Upper lobe of left lung (tissue), 6 donors: ENCODE measurements at regions not wholly inside any gene's neighbourhood (a gene's known extent, or its start where the extent isn't known, plus 50 kb on each side); places are given as distances from the start of the nearest gene placed in this dataset.

Experiments used
- ATAC-seq, 2 donors: fragments of 200-7000 bp; cut with Tn5 transposase; one replicate each; pipeline ENCODE4 v1.9.1; 2022; ENCODE audit warnings: mild to moderate bottlenecking in 2 of 2, moderate library complexity in 2 of 2; ENCODE audit not compliant: low FRiP score in 2 of 2
- DNase-seq, 2 donors: peaks; one replicate each; pipeline ENCODE4 v3.0.0-alpha.2; 2019 to 2020
- H3K27ac ChIP-seq, 4 donors: fragments of 200-600 bp; sonication (generic); one replicate each; pipeline ENCODE4 v1.5.1; 2016 to 2019
- H3K27me3 ChIP-seq, 4 donors: fragments of 200-600 bp; sonication (generic); one replicate each; pipeline ENCODE4 v1.5.1; 2017 to 2019
- H3K36me3 ChIP-seq, 4 donors: fragments of 200-600 bp; sonication (generic); one replicate each; pipeline ENCODE4 v1.5.1; 2016 to 2019
- H3K4me1 ChIP-seq, 4 donors: fragments of 200-600 bp; sonication (generic); one replicate each; pipeline ENCODE4 v1.5.1; 2018 to 2019
- H3K4me3 ChIP-seq, 4 donors: fragments of 200-600 bp; sonication (generic); one replicate each; pipeline ENCODE4 v1.5.1; 2017 to 2019; ENCODE audit warnings: mild to moderate bottlenecking in 2 of 4, moderate library complexity in 1 of 4
- H3K9me3 ChIP-seq, 4 donors: fragments of 200-600 bp; sonication (generic); one replicate each; pipeline ENCODE4 v1.5.1; 2018 to 2019
- CTCF ChIP-seq, 6 experiments: fragments of 450-650 bp in 4 of 6; fragments of 200-600 bp in 2 of 6; sonication (generic) in 2 of 6; IDR thresholded peaks; one replicate each; pipeline ENCODE4 v1.5.1; 2016 to 2019; ENCODE audit warnings: antibody characterized with exemption in 6 of 6
- EP300 ChIP-seq, 4 donors: sonication (generic); formaldehyde crosslinking; IDR thresholded peaks; one replicate each; pipeline ENCODE4 v1.5.1; 2017; ENCODE audit warnings: antibody characterized with exemption in 4 of 4, control low read depth in 2 of 4
- POLR2A ChIP-seq, 4 donors: fragments of 450-650 bp; IDR thresholded peaks; one replicate each; pipeline ENCODE4 v1.5.1; 2016 to 2017; ENCODE audit warnings: antibody characterized with exemption in 4 of 4, mild to moderate bottlenecking in 2 of 4
- POLR2AphosphoS5 ChIP-seq, 2 donors: sonication (generic); formaldehyde crosslinking; IDR thresholded peaks; one replicate each; pipeline ENCODE4 v1.5.1; 2017; ENCODE audit warnings: antibody characterized with exemption in 2 of 2
- WGBS, 2 donors: methylation state at CpG; one replicate each; pipeline ENCODE4 v1.1.5; 2017 to 2018; 5-methylcytosine and 5-hydroxymethylcytosine counted together
- donor health status: DM: no; HTN: no; CAD: no; lungs with moderate emphysema.
- donor health status: DM: no; HTN: yes; CAD: no; lungs with severe emphysema.

DNA sequence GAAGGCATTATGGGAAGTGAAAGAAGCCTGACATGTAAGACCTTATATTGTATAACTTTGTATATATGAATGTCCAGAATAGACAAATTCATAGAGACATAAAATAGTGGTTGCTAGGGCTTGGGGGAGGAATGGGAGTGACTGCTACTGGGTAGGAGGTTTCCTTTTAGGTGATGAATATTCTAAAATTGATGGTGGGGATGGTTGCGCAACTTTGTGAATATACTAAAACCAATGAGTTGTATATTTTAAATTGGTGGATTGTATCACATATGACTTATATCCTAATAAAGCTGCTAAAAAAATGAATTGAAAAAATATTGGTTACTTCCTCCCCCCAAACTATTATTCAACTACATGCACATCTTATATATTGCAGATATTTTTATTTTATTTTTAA, 70.0 kb downstream of the UCHL1 start:
- TF ChIP-seq POLR2A (IDR thresholded peaks at IDR 0.05) (no peak), POLR2AphosphoS5 (IDR thresholded peaks at IDR 0.05) (no peak), EP300 (IDR thresholded peaks at IDR 0.05) (no peak), CTCF (IDR thresholded peaks at IDR 0.05) (no peak)
- H3K27ac ChIP-seq, result no peak overlapping the region
- no peak for ATAC-seq
- no peaks in the 10 kb centered on the region for H3K27me3 ChIP-seq
- no peak for DNase-seq
- H3K9me3 ChIP-seq, result no peaks in the 10 kb centered on the region
- H3K4me3 ChIP-seq, result no peak overlapping the region
- H3K36me3 ChIP-seq, result no peaks in the 10 kb centered on the region
- 89 to 98% methylated on average over 1 of the region's 1 CpG for WGBS, 2 donors
- H3K4me1 ChIP-seq, result no peaks in the 10 kb centered on the region

GRCh38 chr4:41327770-41328169, 71.0 kb downstream of the UCHL1 start:
- Histone ChIP-seq H3K27ac (no peak overlapping the region), H3K36me3 (no peaks in the 10 kb centered on the region), H3K9me3 (no peaks in the 10 kb centered on the region), H3K27me3 (no peaks in the 10 kb centered on the region), H3K4me3 (no peak overlapping the region), H3K4me1 (no peaks in the 10 kb centered on the region)
- TF ChIP-seq EP300 (IDR thresholded peaks at IDR 0.05), result no peak
- TF ChIP-seq POLR2AphosphoS5 (IDR thresholded peaks at IDR 0.05), result no peak
- 86 to 89% methylated on average over 6 of the region's 6 CpGs for WGBS, 2 donors
- DNase-seq, result no peak
- ATAC-seq, result no peak

DNA sequence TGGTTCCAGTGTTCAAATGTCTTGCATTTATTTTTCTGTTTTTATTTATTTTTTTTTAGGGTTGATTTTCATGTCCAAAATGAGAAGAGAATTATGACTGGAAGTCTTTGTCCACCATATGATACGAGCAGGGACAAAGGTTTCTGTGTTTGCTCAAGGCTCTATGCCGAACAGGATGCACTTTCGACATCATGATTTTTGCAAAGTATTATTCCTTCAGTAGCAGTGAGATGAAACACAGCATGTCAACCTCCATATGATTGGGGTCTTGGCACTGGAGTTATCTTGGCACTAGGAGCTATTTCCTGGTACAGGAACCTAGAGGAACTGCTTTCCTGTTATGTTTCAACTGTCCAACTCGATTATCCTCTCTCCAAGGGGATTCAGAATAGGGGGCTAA, 72.6 kb downstream of the UCHL1 start:
- TF ChIP-seq POLR2A (IDR thresholded peaks at IDR 0.05), result no peak
- no peak for TF ChIP-seq CTCF (IDR thresholded peaks at IDR 0.05)
- TF ChIP-seq EP300 (IDR thresholded peaks at IDR 0.05), result no peak
- Histone ChIP-seq H3K4me3 (no peak overlapping the region), H3K27me3 (no peaks in the 10 kb centered on the region), H3K4me1 (peaks cover 0 to 6% (median 0%) of the 10 kb centered on the region in 4 donors), H3K9me3 (no peaks in the 10 kb centered on the region), H3K27ac (no peak overlapping the region), H3K36me3 (no peaks in the 10 kb centered on the region)
- no peak for DNase-seq
- ATAC-seq, result no peak
- WGBS, 2 donors, result 62 to 66% methylated on average over 4 of the region's 4 CpGs

DNA sequence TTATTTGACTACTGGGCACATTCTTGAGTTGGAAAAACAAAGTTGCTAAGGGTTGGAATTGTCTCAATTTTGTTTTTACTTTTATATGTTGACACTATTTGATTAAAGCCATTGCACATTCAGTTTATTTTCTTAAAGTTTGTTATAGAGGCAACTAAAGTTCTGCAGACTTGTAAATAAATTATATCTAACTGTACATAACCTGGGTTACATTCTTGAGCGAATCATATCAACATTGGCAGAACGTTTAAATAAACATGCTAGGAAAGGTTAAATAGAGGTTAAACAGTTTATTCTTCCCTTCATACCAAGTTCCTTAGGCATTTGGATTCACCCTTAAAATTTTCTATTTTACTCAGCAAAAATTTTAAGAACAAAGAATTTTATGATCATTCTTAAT, 74.5 kb downstream of the UCHL1 start:
- 13 to 21% methylated on average over 2 of the region's 2 CpGs for WGBS, 2 donors
- Histone ChIP-seq H3K27ac (no peak overlapping the region), H3K4me1 (peaks cover 0 to 6% (median 0%) of the 10 kb centered on the region in 4 donors), H3K9me3 (no peaks in the 10 kb centered on the region), H3K36me3 (no peaks in the 10 kb centered on the region), H3K4me3 (no peak overlapping the region), H3K27me3 (no peaks in the 10 kb centered on the region)
- no peak for TF ChIP-seq CTCF (IDR thresholded peaks at IDR 0.05)
- no peak for TF ChIP-seq POLR2A (IDR thresholded peaks at IDR 0.05)
- TF ChIP-seq POLR2AphosphoS5 (IDR thresholded peaks at IDR 0.05), result no peak
- TF ChIP-seq EP300 (IDR thresholded peaks at IDR 0.05), result no peak
- ATAC-seq (no peak), DNase-seq (no peak)

DNA sequence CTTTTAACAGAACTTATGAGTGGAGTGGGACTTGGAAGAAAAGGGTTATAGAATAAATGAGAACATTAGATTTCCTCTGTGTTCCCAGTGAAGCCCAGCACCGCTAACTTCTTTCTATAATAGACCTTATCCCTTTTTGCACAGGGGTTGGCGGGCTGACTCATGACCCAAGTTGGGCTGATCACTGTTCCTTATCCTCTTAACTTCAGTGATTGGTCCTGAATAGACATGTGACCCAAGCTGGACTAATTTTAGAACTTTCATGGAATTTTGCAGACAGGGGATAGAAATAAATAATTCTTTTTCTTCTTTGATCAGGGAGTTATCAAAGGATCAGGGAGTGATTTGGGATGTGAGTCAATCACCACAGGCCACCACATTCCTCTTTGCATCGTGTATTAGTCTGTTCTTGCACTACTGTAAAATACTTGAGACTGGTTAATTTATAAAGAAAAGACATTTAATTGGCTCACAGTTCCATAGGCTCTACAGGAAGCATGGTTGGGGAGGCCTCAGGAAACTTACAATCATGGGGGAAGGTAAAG, 75.9 kb downstream of the UCHL1 start:
- Histone ChIP-seq H3K27ac (no peak overlapping the region), H3K4me3 (no peak overlapping the region), H3K27me3 (no peaks in the 10 kb centered on the region), H3K4me1 (peaks cover 0 to 6% (median 0%) of the 10 kb centered on the region in 4 donors), H3K9me3 (no peaks in the 10 kb centered on the region), H3K36me3 (no peaks in the 10 kb centered on the region)
- WGBS, 2 donors, result 60 to 91% methylated on average over 3 of the region's 3 CpGs
- TF ChIP-seq POLR2AphosphoS5 (IDR thresholded peaks at IDR 0.05) (no peak), CTCF (IDR thresholded peaks at IDR 0.05) (no peak), EP300 (IDR thresholded peaks at IDR 0.05) (no peak), POLR2A (IDR thresholded peaks at IDR 0.05) (no peak)
- ATAC-seq (no peak), DNase-seq (no peak)
